ENCODE measurements at regions not wholly inside any gene's neighbourhood (a gene's known extent, or its start where the extent isn't known, plus 50 kb on each side); places are given as distances from the start of the nearest gene placed in this dataset.
"Not testable (repeated sequence)": the region's sequence is repeated elsewhere in the genome, so short reads cannot be mapped to it uniquely, and the experiment has no call there.

DNA sequence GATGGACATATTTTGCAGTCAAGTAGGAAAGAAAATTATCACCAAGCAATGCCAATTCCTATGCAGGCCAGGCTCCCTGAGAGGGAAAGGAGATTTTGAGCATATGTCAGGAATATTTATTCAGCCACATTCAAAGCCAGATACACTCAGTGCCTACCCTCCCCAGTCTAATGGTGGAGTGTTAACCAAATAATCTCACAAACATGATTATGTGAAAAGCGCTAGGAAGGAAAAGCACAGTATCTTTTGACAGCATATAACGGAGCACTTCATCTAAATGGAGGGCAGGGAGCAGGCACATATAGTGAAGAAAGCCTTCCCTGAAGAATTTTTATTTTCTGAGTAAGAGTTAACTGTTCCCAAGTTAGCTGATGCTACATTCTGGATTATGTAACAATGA, 80.3 kb upstream of the SLC30A5 start:
- no peaks in the 10 kb centered on the region for H3K36me3 ChIP-seq (ENCODE audit: low read depth)
- no peaks in the 10 kb centered on the region for H3K9me3 ChIP-seq (ENCODE audit: severe bottlenecking)
- TF ChIP-seq CTCF (IDR thresholded peaks at IDR 0.05; ENCODE audit: poor library complexity, severe bottlenecking) = no peak
- ATAC-seq (ENCODE audit: low read depth) (no peak), DNase-seq (ENCODE audit: low spot score) (no peak)
- no peak overlapping the region for H3K27ac ChIP-seq (ENCODE audit: poor library complexity, severe bottlenecking)
- H3K4me3 ChIP-seq (ENCODE audit: severe bottlenecking) = no peak overlapping the region
- no peaks in the 10 kb centered on the region for H3K27me3 ChIP-seq (ENCODE audit: insufficient read depth, poor library complexity, severe bottlenecking)
- no peaks in the 10 kb centered on the region for H3K4me1 ChIP-seq (ENCODE audit: insufficient read depth, poor library complexity, severe bottlenecking)

DNA sequence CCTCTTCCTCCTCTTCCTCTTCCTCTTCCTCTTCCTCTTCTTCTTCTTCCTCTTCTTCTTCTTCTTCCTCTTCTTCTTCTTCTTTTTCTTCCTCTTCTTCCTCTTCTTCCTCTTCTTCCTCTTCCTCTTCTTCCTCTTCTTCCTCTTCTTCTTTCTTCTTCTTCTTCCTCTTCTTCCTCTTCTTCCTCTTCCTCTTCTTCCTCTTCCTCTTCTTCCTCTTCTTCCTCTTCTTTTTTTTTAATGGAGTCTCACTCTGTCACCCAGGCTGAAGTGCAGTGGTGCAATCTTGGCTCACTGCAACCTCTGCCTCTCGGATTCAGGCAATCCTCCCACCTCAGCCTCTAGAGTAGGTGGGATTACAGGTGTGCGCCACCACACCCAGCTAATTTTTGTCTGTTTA, 79.8 kb upstream of the SLC30A5 start:
- H3K27ac ChIP-seq (ENCODE audit: poor library complexity, severe bottlenecking); H3K36me3 ChIP-seq (ENCODE audit: low read depth); H3K27me3 ChIP-seq (ENCODE audit: insufficient read depth, poor library complexity, severe bottlenecking); DNase-seq (ENCODE audit: low spot score); H3K9me3 ChIP-seq (ENCODE audit: severe bottlenecking); H3K4me3 ChIP-seq (ENCODE audit: severe bottlenecking); ATAC-seq (ENCODE audit: low read depth); H3K4me1 ChIP-seq (ENCODE audit: insufficient read depth, poor library complexity, severe bottlenecking): not testable (repeated sequence)

- Histone ChIP-seq H3K27ac (ENCODE audit: poor library complexity, severe bottlenecking) (no peak overlapping the region), H3K4me1 (ENCODE audit: insufficient read depth, poor library complexity, severe bottlenecking) (no peaks in the 10 kb centered on the region), H3K27me3 (ENCODE audit: insufficient read depth, poor library complexity, severe bottlenecking) (peaks cover 6% of the 10 kb centered on the region), H3K4me3 (ENCODE audit: severe bottlenecking) (no peak overlapping the region), H3K9me3 (ENCODE audit: severe bottlenecking) (no peaks in the 10 kb centered on the region), H3K36me3 (ENCODE audit: low read depth) (no peaks in the 10 kb centered on the region)
- ATAC-seq (ENCODE audit: low read depth) = no peak
- TF ChIP-seq CTCF (IDR thresholded peaks at IDR 0.05; ENCODE audit: poor library complexity, severe bottlenecking) = no peak
- DNase-seq (ENCODE audit: low spot score) = no peak
Observed at GRCh38 chr5:69019668-69020375, 74.0 kb upstream of the SLC30A5 start.

GRCh38 chr5:69024241-69024651, 69.6 kb upstream of the SLC30A5 start:
- ATAC-seq (ENCODE audit: low read depth) (peak; percentile 60; the same call in 1 of the 3 replicates), DNase-seq (ENCODE audit: low spot score) (no peak)
- peak; percentile 68 for TF ChIP-seq CTCF (IDR thresholded peaks at IDR 0.05; ENCODE audit: poor library complexity, severe bottlenecking)

DNA sequence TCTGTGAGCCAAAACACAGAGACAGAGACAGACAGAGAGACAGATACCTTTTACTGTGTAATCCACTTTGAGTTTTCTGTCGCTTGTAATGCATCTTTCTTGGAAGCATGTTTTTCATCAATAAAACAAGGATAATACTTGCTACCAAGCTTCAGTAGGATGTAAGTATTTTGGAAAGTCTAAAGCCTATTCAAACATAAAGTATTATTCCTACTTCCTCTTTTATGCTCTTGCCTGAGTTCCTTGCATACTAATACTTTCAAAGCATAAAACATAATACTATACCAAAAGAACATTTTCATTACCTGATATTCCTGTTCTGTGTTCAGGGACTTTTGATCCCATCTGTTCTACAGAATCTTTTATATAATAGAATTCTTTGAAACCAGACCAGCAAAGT, 64.5 kb upstream of the SLC30A5 start:
- DNase-seq (ENCODE audit: low spot score) (no peak), ATAC-seq (ENCODE audit: low read depth) (no peak)
- no peak for TF ChIP-seq CTCF (IDR thresholded peaks at IDR 0.05; ENCODE audit: poor library complexity, severe bottlenecking)
- Histone ChIP-seq H3K36me3 (ENCODE audit: low read depth) (no peaks in the 10 kb centered on the region), H3K4me1 (ENCODE audit: insufficient read depth, poor library complexity, severe bottlenecking) (no peaks in the 10 kb centered on the region), H3K27me3 (ENCODE audit: insufficient read depth, poor library complexity, severe bottlenecking) (peaks cover 4% of the 10 kb centered on the region), H3K4me3 (ENCODE audit: severe bottlenecking) (no peak overlapping the region), H3K27ac (ENCODE audit: poor library complexity, severe bottlenecking) (no peak overlapping the region), H3K9me3 (ENCODE audit: severe bottlenecking) (no peaks in the 10 kb centered on the region)

More at GRCh38 chr5:69024241-69024651, 69.6 kb upstream of the SLC30A5 start:
- Histone ChIP-seq H3K27me3 (ENCODE audit: insufficient read depth, poor library complexity, severe bottlenecking) (peaks cover 3% of the 10 kb centered on the region), H3K4me1 (ENCODE audit: insufficient read depth, poor library complexity, severe bottlenecking) (no peaks in the 10 kb centered on the region), H3K4me3 (ENCODE audit: severe bottlenecking) (no peak overlapping the region), H3K9me3 (ENCODE audit: severe bottlenecking) (no peaks in the 10 kb centered on the region), H3K36me3 (ENCODE audit: low read depth) (no peaks in the 10 kb centered on the region), H3K27ac (ENCODE audit: poor library complexity, severe bottlenecking) (no peak overlapping the region)
